ENCODE measurements at regions not wholly inside any gene's neighbourhood (a gene's known extent, or its start where the extent isn't known, plus 50 kb on each side); places are given as distances from the start of the nearest gene placed in this dataset.

GRCh38 chrX:147680251-147680650 is 231.5 kb upstream of the FMR1 start:
- DNase-seq (ENCODE audit: insufficient read length, low spot score) (no peak), FAIRE-seq (peak; percentile 47)

- FAIRE-seq: no peak
These were observed 218.2 kb upstream of the FMR1 start for GRCh38 chrX:147693511-147693910.

GRCh38 chrX:147699061-147699460 is 212.7 kb upstream of the FMR1 start:
- DNase-seq (ENCODE audit: insufficient read length, low spot score) (no peak), FAIRE-seq (no peak)

More at GRCh38 chrX:147693511-147693910, 218.2 kb upstream of the FMR1 start:
- DNase-seq (ENCODE audit: insufficient read length, low spot score): no peak

GRCh38 chrX:147710301-147710700 is 201.4 kb upstream of the FMR1 start:
- DNase-seq (ENCODE audit: insufficient read length, low spot score) (no peak), FAIRE-seq (no peak)

GRCh38 chrX:147733369-147733768 is 178.3 kb upstream of the FMR1 start:
- DNase-seq (ENCODE audit: insufficient read length, low spot score) (no peak), FAIRE-seq (no peak)

- FAIRE-seq (no peak), DNase-seq (ENCODE audit: insufficient read length, low spot score) (no peak)
These were observed 176.4 kb upstream of the FMR1 start for GRCh38 chrX:147735364-147735763.

- FAIRE-seq: no peak
- DNase-seq (ENCODE audit: insufficient read length, low spot score): no peak
These were observed 175.7 kb upstream of the FMR1 start for GRCh38 chrX:147736045-147736444.

GRCh38 chrX:147737690-147738089 is 174.0 kb upstream of the FMR1 start:
- DNase-seq (ENCODE audit: insufficient read length, low spot score) (no peak), FAIRE-seq (no peak)

GRCh38 chrX:147738265-147738664 is 173.5 kb upstream of the FMR1 start:
- FAIRE-seq (no peak), DNase-seq (ENCODE audit: insufficient read length, low spot score) (no peak)

GRCh38 chrX:147739196-147739595 is 172.5 kb upstream of the FMR1 start:
- FAIRE-seq (no peak), DNase-seq (ENCODE audit: insufficient read length, low spot score) (no peak)

GRCh38 chrX:147741776-147742175 is 169.9 kb upstream of the FMR1 start:
- DNase-seq (ENCODE audit: insufficient read length, low spot score) (no peak), FAIRE-seq (no peak)

- DNase-seq (ENCODE audit: insufficient read length, low spot score) (no peak), FAIRE-seq (no peak)
These were observed 162.4 kb upstream of the FMR1 start for GRCh38 chrX:147749308-147749707.

- no peak for FAIRE-seq
- DNase-seq (ENCODE audit: insufficient read length, low spot score): no peak
These were observed 154.0 kb upstream of the FMR1 start for GRCh38 chrX:147757750-147758149.

GRCh38 chrX:147763131-147763530 is 148.6 kb upstream of the FMR1 start:
- DNase-seq (ENCODE audit: insufficient read length, low spot score): no peak
- FAIRE-seq: no peak

- no peak for DNase-seq (ENCODE audit: insufficient read length, low spot score)
- FAIRE-seq: peak; percentile 52
These were observed 146.9 kb upstream of the FMR1 start for GRCh38 chrX:147764868-147765267.

- no peak for FAIRE-seq
- DNase-seq (ENCODE audit: insufficient read length, low spot score): no peak
These were observed 140.9 kb upstream of the FMR1 start for GRCh38 chrX:147770858-147771257.

- DNase-seq (ENCODE audit: insufficient read length, low spot score) (no peak), FAIRE-seq (no peak)
These were observed 134.7 kb upstream of the FMR1 start for GRCh38 chrX:147776988-147777387.

GRCh38 chrX:147779173-147779572 is 132.5 kb upstream of the FMR1 start:
- no peak for DNase-seq (ENCODE audit: insufficient read length, low spot score)
- FAIRE-seq: no peak

- no peak for FAIRE-seq
- no peak for DNase-seq (ENCODE audit: insufficient read length, low spot score)
These were observed 129.9 kb upstream of the FMR1 start for GRCh38 chrX:147781844-147782243.

- no peak for DNase-seq (ENCODE audit: insufficient read length, low spot score)
- FAIRE-seq: no peak
These were observed 122.9 kb upstream of the FMR1 start for GRCh38 chrX:147788641-147789350.

- no peak for DNase-seq (ENCODE audit: insufficient read length, low spot score)
- FAIRE-seq: no peak
These were observed 111.1 kb upstream of the FMR1 start for GRCh38 chrX:147800663-147801062.

- no peak for FAIRE-seq
These were observed 107.8 kb upstream of the FMR1 start for GRCh38 chrX:147803948-147804347.

GRCh38 chrX:147811803-147812202 is 99.9 kb upstream of the FMR1 start:
- FAIRE-seq: no peak
- no peak for DNase-seq (ENCODE audit: insufficient read length, low spot score)

More at GRCh38 chrX:147803948-147804347, 107.8 kb upstream of the FMR1 start:
- DNase-seq (ENCODE audit: insufficient read length, low spot score): peak; percentile 4
